CD4-positive, alpha-beta T cell treated with Interleukin-17A for 1 hour (primary cell): ENCODE measurements at regions not wholly inside any gene's neighbourhood (a gene's known extent, or its start where the extent isn't known, plus 50 kb on each side); places are given as distances from the start of the nearest gene placed in this dataset.

Experiments used
- DNase-seq: peaks from one replicate; pipeline ENCODE4 v3.0.0-alpha.2; 2020

DNA sequence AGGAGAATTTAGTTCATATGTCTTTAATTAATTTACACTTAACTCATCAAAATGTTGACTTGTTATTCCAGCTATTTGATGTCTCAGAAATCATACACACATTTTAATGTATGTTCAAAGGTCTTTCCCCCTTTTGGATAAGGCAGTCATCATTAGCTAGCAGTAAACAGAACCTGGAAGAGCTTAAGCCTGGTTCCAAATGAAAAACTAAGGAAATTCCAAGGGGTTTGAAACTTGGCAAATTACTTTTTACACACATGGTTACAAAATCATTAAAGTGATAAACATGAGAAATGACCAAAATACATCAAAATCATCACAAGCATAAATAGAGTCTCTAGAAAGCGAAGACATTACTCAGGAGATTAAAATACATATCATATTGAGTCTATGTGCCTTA lies 359.8 kb upstream of the ZNF608 start:
- no peak for DNase-seq

DNA sequence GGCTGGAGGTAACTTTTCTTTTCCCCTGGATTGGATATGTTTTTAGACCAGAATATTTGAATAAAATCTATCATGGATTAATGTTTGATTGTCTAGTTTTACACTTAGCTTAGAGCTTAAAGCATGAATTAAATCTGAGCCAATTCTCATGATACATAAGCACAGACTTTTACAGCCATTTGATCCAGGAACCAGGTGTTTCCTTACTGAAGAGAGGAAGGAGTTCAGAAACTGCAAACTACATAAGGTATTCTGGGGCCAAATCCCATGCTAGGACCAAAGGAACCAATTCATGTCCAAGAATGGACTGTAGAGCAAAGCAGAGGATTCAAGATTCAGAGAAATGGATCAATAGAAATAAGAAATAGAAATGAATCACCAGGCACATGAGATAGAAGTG lies 360.4 kb upstream of the ZNF608 start:
- no peak for DNase-seq

DNA sequence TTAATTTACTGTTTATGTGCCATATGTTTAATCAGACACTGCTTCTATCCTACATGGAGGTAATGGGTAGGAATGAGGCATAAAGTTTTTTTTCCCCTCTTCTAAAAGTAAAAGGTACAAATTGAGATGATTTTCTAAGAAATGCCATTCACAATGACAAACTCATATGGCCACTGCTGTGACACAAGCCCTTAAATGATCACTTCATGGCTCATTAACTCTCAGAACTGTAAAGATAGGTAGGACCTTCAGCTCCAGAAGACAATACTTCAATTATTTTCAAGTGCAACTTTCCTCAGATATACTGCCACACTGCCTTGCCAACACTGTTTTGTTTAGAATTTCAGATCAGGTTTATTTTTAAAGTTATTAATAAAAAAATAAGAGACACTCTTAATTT lies 362.9 kb upstream of the ZNF608 start:
- no peak for DNase-seq

DNA sequence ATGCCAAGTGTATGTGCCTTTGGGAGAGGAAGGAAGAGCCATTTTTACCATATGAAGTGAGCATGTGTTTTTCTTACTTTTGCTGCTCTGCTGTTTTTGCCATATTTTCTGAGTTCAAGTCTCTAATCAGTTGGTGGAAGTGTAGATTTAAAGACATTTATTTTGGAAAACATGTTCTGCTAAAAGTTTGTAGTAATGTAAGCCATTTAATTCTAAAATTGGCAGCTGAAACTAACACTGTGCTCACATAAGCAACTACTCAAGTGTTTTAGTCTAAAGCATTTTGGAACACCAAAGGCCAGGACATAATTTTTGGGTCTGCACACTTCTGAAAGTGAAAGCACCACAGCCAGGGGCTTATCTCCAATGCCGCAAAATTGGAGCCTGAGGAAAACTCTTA lies 363.4 kb upstream of the ZNF608 start:
- no peak for DNase-seq

DNA sequence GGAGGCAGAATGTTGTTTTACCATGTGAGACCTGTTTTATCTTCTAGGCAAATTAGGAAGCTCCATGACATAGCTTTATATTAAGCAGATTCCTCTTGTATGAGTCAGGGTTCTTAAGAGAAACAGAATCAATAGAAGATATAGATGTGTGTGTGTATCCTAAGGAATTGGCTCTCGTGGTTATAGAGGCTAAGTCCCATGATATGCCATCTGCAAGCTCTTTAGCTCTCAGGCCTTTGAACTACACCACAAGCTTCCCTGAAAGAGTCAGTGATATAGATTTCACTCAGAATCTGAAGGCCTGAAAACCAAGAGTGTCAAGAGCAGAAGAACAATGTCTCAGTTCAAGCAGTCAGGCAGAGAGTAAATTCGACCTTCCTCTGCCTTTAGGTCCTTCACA lies 365.8 kb upstream of the ZNF608 start:
- DNase-seq: no peak

DNA sequence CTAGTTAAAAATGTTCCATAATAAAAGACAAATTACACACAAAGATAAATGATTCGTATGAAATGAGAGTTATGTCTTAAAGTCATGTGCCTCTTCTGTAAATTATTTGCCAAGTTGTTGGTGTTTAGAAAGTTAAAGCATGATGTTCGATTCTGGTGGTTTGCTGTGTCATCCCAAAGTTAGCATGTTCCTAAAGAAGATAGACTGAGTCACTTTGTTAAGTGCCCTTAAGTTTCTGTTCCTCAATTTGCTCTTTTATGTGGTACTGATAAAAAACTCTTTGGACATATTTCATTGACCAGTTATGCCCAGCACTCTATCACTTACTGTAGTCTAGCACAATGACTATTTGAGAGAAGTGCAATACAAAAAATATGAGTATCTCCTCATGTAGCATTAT lies 366.9 kb upstream of the ZNF608 start:
- no peak for DNase-seq

DNA sequence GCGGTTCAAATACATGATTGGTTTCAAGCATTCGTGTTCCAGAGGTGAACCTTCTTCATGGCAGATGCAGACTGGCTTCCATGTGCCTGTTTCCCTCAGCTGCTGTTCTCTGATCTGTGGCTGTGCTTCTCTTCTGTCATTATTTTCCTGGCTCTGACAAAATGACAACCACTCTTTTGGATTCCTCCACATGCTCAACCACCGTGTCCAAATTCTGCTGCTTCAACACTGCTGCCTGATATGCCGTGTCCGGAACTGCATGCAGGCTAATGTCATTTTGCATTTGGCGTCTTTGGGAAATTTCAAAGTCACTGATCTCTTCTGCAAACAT lies 368.7 kb upstream of the ZNF608 start:
- no peak for DNase-seq

DNA sequence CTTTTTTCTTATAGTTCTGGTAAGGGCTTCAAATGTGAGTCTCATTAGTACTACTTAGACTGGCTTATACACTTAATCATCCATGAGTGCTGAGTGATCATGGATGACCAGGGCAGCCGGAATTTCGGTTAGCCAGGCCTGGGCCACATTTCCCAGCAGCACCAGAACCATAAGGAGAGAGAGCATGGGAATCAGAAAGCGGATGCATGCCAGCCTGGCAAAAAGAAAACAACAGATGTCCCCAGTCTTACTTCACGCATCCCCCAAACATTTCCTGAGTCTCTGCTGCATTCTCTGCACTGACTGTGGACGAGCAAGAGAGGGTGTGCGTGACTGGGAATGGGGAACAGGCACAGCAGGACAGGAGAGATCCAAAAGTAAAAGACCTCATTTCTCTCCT lies 371.1 kb upstream of the ZNF608 start:
- no peak for DNase-seq

DNA sequence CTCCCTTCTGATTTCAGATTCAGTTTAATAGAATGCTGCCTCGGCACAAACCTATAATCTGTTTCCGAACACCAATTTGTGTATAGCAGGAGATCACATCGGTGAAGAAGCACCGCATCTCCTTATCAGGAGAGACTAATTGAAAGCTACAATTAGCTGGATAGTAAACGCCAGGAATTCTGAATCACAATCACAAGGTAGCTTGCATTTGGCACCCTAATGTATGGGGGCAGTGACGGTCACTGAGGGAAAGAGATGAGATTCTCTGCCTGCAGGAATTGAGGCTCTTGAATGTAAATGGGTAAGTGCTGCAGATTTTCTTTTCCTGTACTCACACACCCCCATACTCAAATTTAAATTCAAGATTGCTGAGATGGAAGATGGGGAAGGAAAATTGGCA lies 373.6 kb upstream of the ZNF608 start:
- DNase-seq: no peak

DNA sequence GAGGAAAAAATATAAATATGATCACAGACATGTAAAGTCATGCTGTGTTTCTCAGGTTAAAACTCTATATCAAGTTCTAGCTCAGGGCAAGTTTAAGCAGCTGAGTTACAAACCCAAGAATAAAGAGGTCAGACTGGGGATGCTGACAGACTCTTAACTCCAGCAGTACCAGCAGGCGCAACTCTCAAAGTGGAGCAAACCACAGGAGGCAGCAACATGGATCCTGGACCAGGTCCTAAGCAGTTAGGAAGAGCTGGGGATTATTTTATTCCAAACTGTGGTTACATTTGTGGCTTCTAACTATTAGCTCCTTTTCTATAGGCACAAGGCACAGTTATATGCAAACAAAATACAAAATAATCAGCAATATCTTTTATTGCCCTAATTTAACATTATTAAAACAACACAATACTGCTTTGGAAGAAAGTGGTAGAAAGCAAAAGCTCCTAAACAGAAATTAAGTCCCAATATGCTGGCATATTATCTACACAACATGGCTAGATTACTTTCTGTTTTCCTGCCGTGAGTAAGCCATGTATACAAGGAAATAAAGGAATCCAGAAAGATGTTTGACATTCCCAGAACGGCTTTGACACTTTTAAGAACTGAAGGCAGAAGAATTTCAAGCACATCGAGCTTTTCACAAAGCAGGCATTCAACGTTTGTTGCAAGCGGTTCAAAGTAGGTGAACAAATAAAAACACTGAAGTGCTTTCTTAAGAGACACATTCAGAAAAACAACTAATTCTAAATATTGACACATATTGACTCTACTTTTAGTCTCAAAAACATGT lies 378.8 kb upstream of the ZNF608 start:
- no peak for DNase-seq

DNA sequence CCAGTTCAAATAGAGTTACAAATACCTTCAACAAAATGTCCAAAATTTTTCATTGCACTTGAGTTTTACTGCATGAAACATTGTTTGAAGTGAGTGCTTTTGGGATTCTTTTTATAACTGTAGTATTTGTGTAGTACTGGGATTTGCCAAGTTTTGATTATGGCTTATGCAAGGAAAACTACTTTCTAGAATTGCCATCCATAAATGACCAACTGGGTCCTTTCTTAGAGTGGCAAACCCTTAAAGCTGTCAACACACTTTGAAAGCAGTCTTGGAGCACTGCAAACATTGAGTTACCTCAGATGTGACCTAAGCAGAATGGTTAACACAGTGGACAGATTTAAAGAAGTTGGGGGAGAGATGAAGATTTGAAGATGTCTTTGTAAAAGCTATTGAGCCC lies 379.6 kb upstream of the ZNF608 start:
- DNase-seq: no peak

DNA sequence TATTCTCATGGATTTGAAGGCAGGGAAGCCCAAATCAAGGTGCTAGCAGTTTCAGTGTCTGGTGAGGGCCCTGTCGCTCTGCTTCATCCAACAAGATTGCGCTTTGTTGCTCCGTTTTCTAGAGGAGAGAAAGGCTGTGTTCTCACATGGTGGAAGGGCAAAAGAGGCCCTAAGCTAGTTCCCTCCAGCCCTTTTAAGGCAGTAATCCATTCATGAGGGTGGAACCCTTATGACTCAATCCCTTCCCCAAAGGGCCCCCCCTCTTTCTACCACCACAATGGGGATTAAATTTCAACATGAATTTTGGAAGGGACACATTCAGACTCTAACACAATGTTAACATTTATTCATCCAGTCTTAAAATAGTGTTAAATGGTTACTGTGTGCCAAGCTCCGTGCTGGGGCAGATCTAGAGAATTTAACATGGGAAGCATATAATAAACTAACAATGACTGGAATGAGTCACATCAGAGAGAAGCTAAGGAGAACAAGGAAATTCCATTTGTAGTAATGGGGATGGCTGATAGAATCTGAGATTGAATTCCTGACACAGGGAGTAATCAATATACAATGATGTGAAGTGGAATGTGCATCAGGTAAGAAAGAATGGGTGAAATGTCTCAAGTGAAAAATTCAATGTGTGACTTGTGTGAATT lies 382.8 kb upstream of the ZNF608 start:
- no peak for DNase-seq

DNA sequence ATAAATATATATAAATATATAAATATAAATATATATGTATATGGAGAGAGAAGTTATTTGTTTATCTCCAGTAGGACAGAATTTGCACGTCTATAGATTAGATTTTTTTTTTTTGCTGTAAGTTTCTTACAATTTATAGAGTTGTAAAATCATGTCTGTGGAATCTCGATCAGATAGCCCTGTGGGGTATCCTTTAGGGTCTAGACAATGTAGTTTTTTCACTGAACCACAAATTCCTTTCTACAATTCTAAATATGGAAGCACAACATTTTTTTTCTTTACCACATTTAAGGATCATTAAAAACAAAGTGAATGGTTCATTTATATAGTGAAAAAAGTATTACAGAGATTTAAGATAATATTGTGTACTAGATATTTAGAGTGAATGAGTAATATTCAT lies 384.2 kb upstream of the ZNF608 start:
- no peak for DNase-seq

DNA sequence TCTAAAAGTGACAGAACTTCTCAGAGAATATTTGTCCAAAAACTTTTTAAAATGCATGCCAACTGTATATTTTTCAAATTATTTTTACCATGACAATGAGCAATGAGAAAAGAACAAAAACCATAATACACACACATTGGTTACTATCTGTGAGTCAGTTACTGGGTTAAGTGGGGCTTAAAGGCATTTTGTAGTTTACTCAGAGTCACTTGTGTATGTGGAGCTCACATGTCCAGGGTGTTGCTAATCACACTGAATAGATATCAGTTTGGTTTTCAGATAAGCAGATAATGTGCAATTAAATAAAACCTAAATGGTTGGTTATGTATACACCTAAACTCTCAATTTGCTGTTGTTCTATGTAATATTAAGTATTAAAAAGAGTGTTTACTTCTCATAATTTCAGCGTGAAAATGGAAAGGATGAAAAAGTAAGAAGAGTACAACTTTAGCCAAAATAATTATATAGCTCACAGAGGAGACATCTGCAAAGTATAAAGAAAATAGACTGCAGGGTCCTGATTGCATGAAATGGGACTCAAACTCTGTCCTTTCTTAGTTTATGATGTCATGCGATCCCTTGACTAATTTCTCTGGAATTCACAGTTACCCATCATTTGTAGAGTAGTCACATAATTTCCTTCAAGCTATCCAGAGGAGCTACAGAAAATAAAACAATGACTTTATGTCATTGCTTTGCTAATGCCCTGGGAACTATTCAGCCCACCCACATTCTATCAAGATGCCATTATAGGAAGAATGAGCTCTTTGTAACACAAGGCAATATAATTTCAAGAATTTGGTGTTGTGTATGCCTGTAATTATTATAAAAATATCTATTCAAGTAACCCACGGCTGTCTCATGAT lies 388.0 kb upstream of the ZNF608 start:
- DNase-seq: no peak

DNA sequence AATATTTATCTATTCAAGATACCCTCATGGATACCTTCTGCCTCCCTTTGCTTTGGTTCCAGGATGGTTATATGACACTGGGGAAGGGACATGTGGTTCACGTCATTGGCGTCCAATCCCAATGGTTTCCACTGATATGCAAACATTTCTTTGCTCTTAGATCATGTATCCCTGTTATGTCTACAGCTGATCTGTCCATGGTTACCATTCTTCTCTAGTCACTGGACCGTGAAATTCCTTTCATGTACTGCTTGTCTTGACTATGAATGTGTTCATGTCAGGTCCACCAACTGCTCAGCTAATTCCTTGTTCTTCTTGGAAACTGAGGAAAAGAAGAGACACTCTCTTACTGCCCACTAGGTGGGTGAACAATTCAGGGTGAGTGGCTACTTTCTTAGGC lies 391.1 kb upstream of the ZNF608 start:
- no peak for DNase-seq

DNA sequence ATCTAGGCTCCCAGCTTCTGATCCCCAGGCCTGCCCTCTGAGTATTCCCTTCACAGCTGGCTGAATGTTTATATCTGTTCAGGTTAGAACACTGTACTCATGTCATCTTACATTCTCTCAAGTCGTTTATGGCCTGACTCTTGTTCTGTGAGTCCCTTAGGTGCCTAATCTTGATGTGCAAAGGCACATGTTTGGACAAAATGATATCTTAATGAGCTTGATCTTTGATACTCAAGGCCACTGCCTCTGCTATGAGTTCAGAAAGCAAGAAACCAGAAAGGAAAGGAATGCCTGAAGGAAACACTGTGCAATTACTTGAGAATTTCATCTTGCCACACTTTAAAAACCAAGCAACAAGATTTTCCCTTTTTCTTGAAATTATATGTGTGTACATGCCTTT lies 391.8 kb upstream of the ZNF608 start:
- no peak for DNase-seq

DNA sequence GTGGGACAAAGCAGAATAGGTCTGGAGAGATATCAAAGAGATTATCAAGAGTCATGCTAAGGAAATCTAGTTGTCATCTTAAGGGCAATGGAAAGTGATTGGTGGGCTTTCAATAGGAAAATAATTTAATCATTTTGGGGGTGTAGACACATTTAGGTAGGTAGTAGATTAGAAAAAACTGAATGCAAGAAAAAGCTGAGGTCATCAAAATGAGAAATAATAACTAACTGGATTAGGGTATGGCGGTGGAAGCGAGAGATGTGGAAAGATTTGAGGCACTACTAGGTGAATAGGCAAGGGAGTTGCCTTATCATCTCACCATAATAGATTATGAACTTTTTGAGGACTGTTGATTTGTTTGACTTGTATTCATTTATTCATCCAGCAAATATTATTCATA lies 393.2 kb upstream of the ZNF608 start:
- DNase-seq: no peak

DNA sequence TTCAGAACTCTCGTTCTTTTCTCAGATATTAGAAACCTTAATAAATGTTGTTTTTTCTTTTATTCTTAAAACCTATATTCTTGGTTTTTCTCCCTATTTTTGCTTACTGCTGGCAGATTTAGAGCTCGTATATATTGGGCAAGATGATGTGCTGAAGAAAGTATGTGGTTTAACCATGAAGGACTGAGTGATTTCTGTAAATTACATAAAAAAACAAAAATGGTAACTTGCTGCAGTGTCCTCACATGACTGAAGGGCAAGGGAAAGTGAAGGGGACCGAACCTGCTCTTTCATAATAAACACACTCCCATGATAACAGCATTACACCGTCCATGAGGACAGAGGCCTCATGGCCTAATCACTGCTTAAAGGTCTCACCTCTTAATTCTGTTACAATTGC lies 393.8 kb upstream of the ZNF608 start:
- no peak for DNase-seq

DNA sequence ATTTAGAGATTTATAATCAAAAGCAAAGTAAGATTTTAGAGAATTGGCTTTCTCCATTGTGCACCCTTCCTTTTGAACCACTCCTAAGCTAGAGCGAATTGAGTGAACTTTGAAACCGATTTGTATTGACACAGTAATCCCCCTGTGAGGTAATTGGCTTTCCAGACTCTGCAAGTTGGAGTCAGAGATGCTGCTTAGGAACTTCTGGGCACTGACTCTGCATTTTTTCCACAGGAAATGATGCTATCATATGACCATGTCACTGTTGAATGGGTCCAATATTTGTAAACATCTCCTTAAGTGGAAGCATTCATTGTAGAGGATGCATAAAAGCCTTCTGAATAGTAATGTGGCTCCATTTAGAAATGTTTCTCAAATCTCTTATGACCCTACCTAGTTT lies 394.4 kb upstream of the ZNF608 start:
- DNase-seq: no peak

DNA sequence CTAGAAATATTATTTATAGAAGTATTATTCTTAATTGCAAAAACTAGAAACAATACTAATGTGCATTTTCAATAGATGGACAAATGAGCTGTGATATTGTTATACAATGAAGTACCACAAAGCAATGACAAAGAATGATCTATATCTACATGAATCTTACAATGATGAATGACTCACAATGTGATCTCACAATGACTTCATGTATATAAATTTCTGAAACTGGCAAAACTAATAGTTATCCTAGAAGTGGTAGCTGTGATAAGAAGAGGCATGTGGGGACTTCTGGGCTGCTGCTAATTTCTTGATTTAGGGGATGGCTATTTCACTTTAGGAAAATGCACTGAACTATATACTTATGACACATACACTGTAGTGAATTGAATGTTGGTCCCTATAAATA lies 396.0 kb upstream of the ZNF608 start:
- DNase-seq: no peak

DNA sequence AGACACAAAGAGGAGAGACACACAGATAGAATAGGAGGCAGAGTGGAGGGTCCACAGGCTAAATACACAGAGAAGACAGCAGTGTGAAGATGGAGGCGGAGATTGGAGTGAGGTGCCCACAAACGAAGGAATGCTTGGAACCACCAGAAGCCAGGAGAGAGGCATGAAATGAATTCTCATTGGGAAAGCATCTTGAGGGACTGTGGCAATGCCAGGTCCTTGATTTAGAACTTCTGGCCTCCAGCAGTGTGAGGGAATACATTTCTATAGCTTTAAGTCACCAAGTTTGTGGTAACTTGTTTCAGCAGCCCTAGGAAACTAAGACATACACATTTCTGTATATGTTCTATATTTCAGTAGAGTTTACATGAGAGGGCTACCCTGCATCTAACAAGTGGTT lies 396.6 kb upstream of the ZNF608 start:
- no peak for DNase-seq

DNA sequence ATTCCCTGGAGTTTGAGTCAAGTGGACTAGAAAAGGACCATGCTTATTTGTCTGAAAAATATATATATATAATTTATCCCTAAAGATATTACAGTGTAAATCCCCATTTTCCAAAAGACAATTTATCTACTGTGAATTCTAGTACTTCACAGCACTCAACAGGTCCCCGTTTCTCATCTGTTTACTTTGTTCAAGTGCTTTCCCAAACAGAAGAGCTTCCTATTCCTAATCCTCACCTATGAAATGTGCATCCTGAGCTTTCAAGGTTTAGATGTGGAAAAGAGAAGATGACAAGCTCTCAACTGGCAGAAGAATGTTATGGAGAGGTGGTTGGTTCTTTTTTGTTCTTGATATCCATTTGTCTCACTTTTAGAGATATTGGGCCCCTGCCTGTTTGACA lies 401.6 kb upstream of the ZNF608 start:
- DNase-seq: no peak

DNA sequence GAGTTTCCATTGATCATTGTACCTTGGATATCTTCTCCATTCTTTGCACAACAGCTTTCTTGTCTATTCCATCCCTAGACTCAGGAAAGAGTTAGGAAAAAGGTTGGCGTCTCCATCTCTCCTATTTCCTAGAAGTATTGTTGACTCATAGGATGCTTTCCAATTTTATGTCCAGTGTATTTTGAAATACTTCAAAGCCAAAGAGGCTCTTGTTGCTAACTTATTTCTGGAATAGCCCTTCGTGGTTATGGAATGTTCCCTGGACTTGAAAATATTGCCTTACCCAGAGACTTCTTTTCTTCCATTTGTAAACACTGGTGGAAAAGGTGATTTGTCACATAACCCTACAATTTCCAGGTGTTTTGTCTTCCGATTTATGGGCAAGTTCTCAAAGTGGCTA lies 402.3 kb upstream of the ZNF608 start:
- no peak for DNase-seq

DNA sequence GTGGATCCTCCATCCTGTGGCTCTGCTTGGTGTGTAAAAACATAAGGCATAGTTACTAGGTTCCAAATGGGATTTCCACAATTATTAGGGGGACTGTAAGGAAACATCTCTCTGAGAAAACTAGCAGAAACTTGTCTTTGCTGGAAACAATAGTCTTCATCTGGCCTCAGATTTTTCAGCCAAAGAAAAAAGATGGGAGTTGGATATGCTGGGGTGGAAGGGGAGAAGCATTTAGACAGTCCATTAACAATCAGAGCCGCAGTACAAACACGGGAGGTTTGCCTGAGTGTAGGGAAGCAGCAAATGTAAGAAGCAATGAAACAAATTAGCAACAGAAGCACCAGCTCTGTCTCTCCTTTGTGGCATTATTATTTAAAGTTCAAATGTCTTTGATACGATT lies 402.7 kb upstream of the ZNF608 start:
- no peak for DNase-seq
